ENCODE measurements at regions not wholly inside any gene's neighbourhood (a gene's known extent, or its start where the extent isn't known, plus 50 kb on each side); places are given as distances from the start of the nearest gene placed in this dataset.
A peak's percentile ranks its signal among the peaks of the same experiment; 100 is the strongest.

GRCh38 chr6:6091608-6092002, 84.9 kb upstream of the NRN1 start:
- H3K4me1 ChIP-seq (ENCODE audit: insufficient read depth, low read length), result no peaks in the 10 kb centered on the region
- H3K4me3 ChIP-seq (ENCODE audit: insufficient read depth, low read length), result no peak overlapping the region
- no peak for DNase-seq (ENCODE audit: insufficient read length, low spot score, missing footprints)
- no peaks in the 10 kb centered on the region for H3K79me2 ChIP-seq (ENCODE audit: insufficient read depth, low read length)
- no peak overlapping the region for H3K4me2 ChIP-seq (ENCODE audit: insufficient read depth, low read length)
- H3K9me3 ChIP-seq (ENCODE audit: low read depth, low read length), result no peaks in the 10 kb centered on the region
- no peaks in the 10 kb centered on the region for H4K20me1 ChIP-seq (ENCODE audit: insufficient read depth, low read length)
- H2AFZ ChIP-seq (ENCODE audit: low read length), result no peak overlapping the region
- H3K36me3 ChIP-seq (ENCODE audit: insufficient read depth, low read length), result no peaks in the 10 kb centered on the region
- H3K27me3 ChIP-seq (ENCODE audit: insufficient read depth, low read length), result no peaks in the 10 kb centered on the region
- TF ChIP-seq, protein P1, sequence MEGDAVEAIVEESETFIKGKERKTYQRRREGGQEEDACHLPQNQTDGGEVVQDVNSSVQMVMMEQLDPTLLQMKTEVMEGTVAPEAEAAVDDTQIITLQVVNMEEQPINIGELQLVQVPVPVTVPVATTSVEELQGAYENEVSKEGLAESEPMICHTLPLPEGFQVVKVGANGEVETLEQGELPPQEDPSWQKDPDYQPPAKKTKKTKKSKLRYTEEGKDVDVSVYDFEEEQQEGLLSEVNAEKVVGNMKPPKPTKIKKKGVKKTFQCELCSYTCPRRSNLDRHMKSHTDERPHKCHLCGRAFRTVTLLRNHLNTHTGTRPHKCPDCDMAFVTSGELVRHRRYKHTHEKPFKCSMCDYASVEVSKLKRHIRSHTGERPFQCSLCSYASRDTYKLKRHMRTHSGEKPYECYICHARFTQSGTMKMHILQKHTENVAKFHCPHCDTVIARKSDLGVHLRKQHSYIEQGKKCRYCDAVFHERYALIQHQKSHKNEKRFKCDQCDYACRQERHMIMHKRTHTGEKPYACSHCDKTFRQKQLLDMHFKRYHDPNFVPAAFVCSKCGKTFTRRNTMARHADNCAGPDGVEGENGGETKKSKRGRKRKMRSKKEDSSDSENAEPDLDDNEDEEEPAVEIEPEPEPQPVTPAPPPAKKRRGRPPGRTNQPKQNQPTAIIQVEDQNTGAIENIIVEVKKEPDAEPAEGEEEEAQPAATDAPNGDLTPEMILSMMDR (IDR thresholded peaks at IDR 0.05; ENCODE audit: extremely low read depth, low read depth, low read length), result no peak
- no peak overlapping the region for H3K27ac ChIP-seq (ENCODE audit: low read depth, low read length)

DNA sequence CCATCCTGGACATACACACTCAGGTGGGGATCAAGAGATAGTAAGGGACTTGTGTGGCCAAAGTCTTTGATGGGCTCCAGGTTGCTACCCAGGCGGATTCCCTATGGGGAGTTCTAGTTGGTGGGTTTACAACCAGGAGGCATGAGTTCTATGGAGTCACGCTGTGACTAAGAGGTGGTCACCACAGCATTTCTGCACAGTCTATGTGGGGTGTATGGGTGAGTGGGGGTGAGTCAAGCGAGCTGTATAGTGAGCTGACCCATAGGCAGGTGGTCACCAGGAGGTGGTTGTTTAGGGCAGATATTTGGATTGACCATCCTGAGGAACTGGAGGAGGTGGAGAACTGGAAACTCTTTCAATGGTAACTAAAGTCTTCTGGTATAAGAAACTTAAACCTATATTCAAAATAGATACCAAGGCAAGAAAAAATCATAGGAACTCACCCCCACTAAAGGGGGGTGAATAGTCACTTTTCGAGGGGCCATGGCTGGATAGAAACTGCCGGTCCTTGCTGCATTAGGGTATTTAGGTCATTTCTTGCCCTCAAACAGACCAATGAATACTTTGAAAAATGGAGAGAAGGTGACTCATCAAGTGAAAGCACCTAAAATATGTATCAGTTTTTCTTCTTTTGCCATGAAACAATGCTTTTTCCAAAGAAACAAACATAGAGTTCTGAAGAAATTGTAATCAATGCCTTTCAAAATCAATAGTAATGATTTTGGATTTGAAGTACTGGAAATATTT, 84.3 kb upstream of the NRN1 start:
- Histone ChIP-seq H4K20me1 (ENCODE audit: insufficient read depth, low read length) (no peaks in the 10 kb centered on the region), H3K27me3 (ENCODE audit: insufficient read depth, low read length) (no peaks in the 10 kb centered on the region), H3K4me2 (ENCODE audit: insufficient read depth, low read length) (no peak overlapping the region), H3K27ac (ENCODE audit: low read depth, low read length) (no peak overlapping the region), H3K4me1 (ENCODE audit: insufficient read depth, low read length) (no peaks in the 10 kb centered on the region), H3K4me3 (ENCODE audit: insufficient read depth, low read length) (no peak overlapping the region), H3K9me3 (ENCODE audit: low read depth, low read length) (no peaks in the 10 kb centered on the region), H3K36me3 (ENCODE audit: insufficient read depth, low read length) (no peaks in the 10 kb centered on the region), H2AFZ (ENCODE audit: low read length) (no peak overlapping the region), H3K79me2 (ENCODE audit: insufficient read depth, low read length) (no peaks in the 10 kb centered on the region)
- TF ChIP-seq, protein P1 (IDR thresholded peaks at IDR 0.05; ENCODE audit: extremely low read depth, low read depth, low read length), result no peak
- peak; percentile 17 for DNase-seq (ENCODE audit: insufficient read length, low spot score, missing footprints)

- H3K4me3 ChIP-seq (ENCODE audit: insufficient read depth, low read length), result no peak overlapping the region
- H3K27ac ChIP-seq (ENCODE audit: low read depth, low read length), result no peak overlapping the region
- no peaks in the 10 kb centered on the region for H3K36me3 ChIP-seq (ENCODE audit: insufficient read depth, low read length)
- H4K20me1 ChIP-seq (ENCODE audit: insufficient read depth, low read length), result no peaks in the 10 kb centered on the region
- TF ChIP-seq, protein P1 (IDR thresholded peaks at IDR 0.05; ENCODE audit: extremely low read depth, low read depth, low read length), result no peak
- no peak for DNase-seq (ENCODE audit: insufficient read length, low spot score, missing footprints)
- H3K9me3 ChIP-seq (ENCODE audit: low read depth, low read length), result no peaks in the 10 kb centered on the region
- no peak overlapping the region for H2AFZ ChIP-seq (ENCODE audit: low read length)
- no peaks in the 10 kb centered on the region for H3K4me1 ChIP-seq (ENCODE audit: insufficient read depth, low read length)
- H3K27me3 ChIP-seq (ENCODE audit: insufficient read depth, low read length), result no peaks in the 10 kb centered on the region
- H3K79me2 ChIP-seq (ENCODE audit: insufficient read depth, low read length), result no peaks in the 10 kb centered on the region
- no peak overlapping the region for H3K4me2 ChIP-seq (ENCODE audit: insufficient read depth, low read length)
These were observed 79.4 kb upstream of the NRN1 start for GRCh38 chr6:6085928-6086668.

- DNase-seq (ENCODE audit: insufficient read length, low spot score, missing footprints), result no peak
- Histone ChIP-seq H4K20me1 (ENCODE audit: insufficient read depth, low read length) (no peaks in the 10 kb centered on the region), H3K4me3 (ENCODE audit: insufficient read depth, low read length) (no peak overlapping the region), H3K79me2 (ENCODE audit: insufficient read depth, low read length) (no peaks in the 10 kb centered on the region), H3K27ac (ENCODE audit: low read depth, low read length) (no peak overlapping the region), H2AFZ (ENCODE audit: low read length) (no peak overlapping the region), H3K27me3 (ENCODE audit: insufficient read depth, low read length) (no peaks in the 10 kb centered on the region), H3K36me3 (ENCODE audit: insufficient read depth, low read length) (no peaks in the 10 kb centered on the region), H3K9me3 (ENCODE audit: low read depth, low read length) (no peaks in the 10 kb centered on the region), H3K4me2 (ENCODE audit: insufficient read depth, low read length) (no peak overlapping the region), H3K4me1 (ENCODE audit: insufficient read depth, low read length) (no peaks in the 10 kb centered on the region)
- TF ChIP-seq, protein P1 (IDR thresholded peaks at IDR 0.05; ENCODE audit: extremely low read depth, low read depth, low read length), result no peak
These were observed 74.2 kb upstream of the NRN1 start for GRCh38 chr6:6080975-6081374.
